HepG2 (cell line): ENCODE measurements at regions not wholly inside any gene's neighbourhood (a gene's known extent, or its start where the extent isn't known, plus 50 kb on each side); places are given as distances from the start of the nearest gene placed in this dataset.

Experiments used
- ATAC-seq: fragments of 200-7000 bp; cut with Tn5 transposase; 3 replicates; pipeline ENCODE4 v1.9.1; 2020; ENCODE audit warnings: mild to moderate bottlenecking, moderate library complexity
- BruUV-seq: library from RNA; stranded (reverse); fragments of 400-500 nt; replicated peaks from 2 replicates; lab custom pipeline; 2021; lab: Mats Ljungman, UMichigan
- CTCF ChIA-PET: fragments of 300-600 bp; formaldehyde crosslinking; extraction: SDS; loops from one replicate; lab custom pipeline; 2021; ENCODE audit warnings: low total read pairs, inconsistent platforms, low intra/inter-chr PET ratio; lab: Yijun Ruan, JAX
- POLR2A ChIA-PET: fragments of 350-600 bp; sonication (Branson Sonifier 250); formaldehyde crosslinking; loops from one replicate; lab custom pipeline; 2020; ENCODE audit warnings: antibody characterized with exemption, inconsistent platforms; lab: Yijun Ruan, JAX
- DNase-seq: peaks from one replicate; pipeline ENCODE4 v3.0.0-alpha.2; 2015; ENCODE audit warnings: low spot score
- FAIRE-seq: peaks from 3 replicates; lab custom pipeline; 2011; peaks lifted over from hg19 to GRCh38; lab: Jason Lieb, UNC
- H2AFZ ChIP-seq: one replicate; pipeline ENCODE4 v1.6.1; 2011; ENCODE audit warnings: low read length, inconsistent platforms
- H3K27ac ChIP-seq: fragments of 300-600 bp; 3 replicates; pipeline ENCODE4 v1.8.0; 2011; ENCODE audit warnings: mixed run types, mild to moderate bottlenecking, mixed read lengths, low read length, inconsistent platforms; ENCODE audit not compliant: insufficient read depth; ENCODE audit errors: extremely low read length
- H3K27me3 ChIP-seq, 2 experiments: fragments of 200-600 bp in 1 of 2; 2 replicates in 1 of 2; 3 replicates in 1 of 2; pipeline versions ENCODE4 v1.6.0 to v1.8.0; 2011; ENCODE audit warnings: low read length in 2 of 2, mild to moderate bottlenecking in 2 of 2, moderate library complexity in 2 of 2, inconsistent platforms in 1 of 2; ENCODE audit not compliant: insufficient read depth in 2 of 2, control insufficient read depth in 1 of 2
- H3K36me3 ChIP-seq, 2 experiments: fragments of 200-600 bp in 1 of 2; replicated peaks in 1 of 2; 2 replicates in 1 of 2; 3 replicates in 1 of 2; pipeline versions ENCODE4 v1.5.1 to v1.8.0; 2011; ENCODE audit warnings: low read length in 2 of 2, inconsistent platforms in 1 of 2; ENCODE audit not compliant: insufficient read depth in 2 of 2, control insufficient read depth in 1 of 2
- H3K4me1 ChIP-seq: 2 replicates; pipeline ENCODE4 v1.5.1; 2012; ENCODE audit warnings: low read length, inconsistent platforms; ENCODE audit not compliant: insufficient read depth
- H3K4me2 ChIP-seq: 2 replicates; pipeline ENCODE4 v1.6.0; 2011; ENCODE audit warnings: low read depth, low read length, inconsistent platforms
- H3K4me3 ChIP-seq, 3 experiments: fragments of 200-600 bp in 1 of 3; sonication (generic), shearing (Covaris generic) in 1 of 3; replicated peaks in 1 of 3; 2 replicates each; pipeline ENCODE4 v1.5.1; 2011 to 2016; ENCODE audit warnings: low read length in 3 of 3, inconsistent platforms in 2 of 3, low read depth in 2 of 3, mild to moderate bottlenecking in 2 of 3, control low read depth in 1 of 3, mixed read lengths in 1 of 3; ENCODE audit not compliant: insufficient read depth in 1 of 3
- H3K79me2 ChIP-seq: one replicate; pipeline ENCODE4 v1.6.1; 2011; ENCODE audit warnings: low read length, inconsistent platforms; ENCODE audit not compliant: insufficient read depth
- H3K9ac ChIP-seq: 2 replicates; pipeline ENCODE4 v1.6.0; 2011; ENCODE audit warnings: mild to moderate bottlenecking, low read depth, low read length, inconsistent platforms; ENCODE audit not compliant: insufficient read depth
- H3K9me3 ChIP-seq: 2 replicates; pipeline ENCODE4 v1.5.1; 2012; ENCODE audit warnings: mild to moderate bottlenecking, low read length
- H4K20me1 ChIP-seq: 2 replicates; pipeline ENCODE4 v1.6.0; 2011; ENCODE audit warnings: inconsistent platforms, mild to moderate bottlenecking, low read length, moderate library complexity; ENCODE audit not compliant: insufficient read depth
- E2F1 ChIP-seq: sonication (generic); formaldehyde crosslinking; IDR thresholded peaks from 2 replicates; pipeline ENCODE4 v1.5.0; 2020; ENCODE audit warnings: missing genetic modification reagents
- HDAC2 ChIP-seq: sonication (generic); formaldehyde crosslinking; IDR thresholded peaks from 2 replicates; pipeline ENCODE4 v1.4.0; 2020; ENCODE audit warnings: missing genetic modification reagents
- HNRNPL ChIP-seq: fragments of 200-400 bp; formaldehyde crosslinking; IDR thresholded peaks from 2 replicates; pipeline ENCODE4 v1.6.1; 2017; ENCODE audit warnings: mild to moderate bottlenecking, low read depth, low read length
- MATR3 ChIP-seq: sonication (generic); formaldehyde crosslinking; IDR thresholded peaks from 2 replicates; pipeline ENCODE4 v1.4.0; 2020; ENCODE audit warnings: missing genetic modification reagents
- MEIS1 ChIP-seq: sonication (generic); formaldehyde crosslinking; IDR thresholded peaks from 2 replicates; pipeline ENCODE4 v1.9.0; 2021; ENCODE audit warnings: mild to moderate bottlenecking, missing genetic modification reagents, moderate library complexity, borderline replicate concordance
- MXI1 ChIP-seq: IDR thresholded peaks from 3 replicates; pipeline ENCODE4 v1.6.1; 2012; ENCODE audit warnings: low read depth, low read length, inconsistent platforms, borderline replicate concordance
- NFYC ChIP-seq: IDR thresholded peaks from 2 replicates; pipeline ENCODE4 v1.6.1; 2016; ENCODE audit warnings: missing genetic modification reagents, missing compliant biosample characterization
- RNF219 ChIP-seq: sonication (generic); formaldehyde crosslinking; IDR thresholded peaks from 2 replicates; pipeline ENCODE4 v1.5.0; 2020; ENCODE audit warnings: mild to moderate bottlenecking, missing genetic modification reagents
- SNRNP70 ChIP-seq: fragments of 200-400 bp; formaldehyde crosslinking; IDR thresholded peaks from 2 replicates; pipeline ENCODE4 v1.6.1; 2017; ENCODE audit warnings: mild to moderate bottlenecking, low read depth, low read length, moderate library complexity
- SRSF4 ChIP-seq: fragments of 200-400 bp; formaldehyde crosslinking; IDR thresholded peaks from one replicate; pipeline ENCODE4 v1.6.1; 2018; ENCODE audit warnings: mild to moderate bottlenecking, low read depth, low read length, moderate library complexity; ENCODE audit not compliant: poor library complexity, severe bottlenecking
- TBP ChIP-seq: sonication (generic); formaldehyde crosslinking; IDR thresholded peaks from 2 replicates; pipeline ENCODE4 v1.5.0; 2020; ENCODE audit warnings: missing genetic modification reagents
- ZFY ChIP-seq: sonication (generic); formaldehyde crosslinking; IDR thresholded peaks from 2 replicates; pipeline ENCODE4 v1.4.0; 2020; ENCODE audit warnings: missing genetic modification reagents
- ZNF335 ChIP-seq: sonication (generic); formaldehyde crosslinking; IDR thresholded peaks from 2 replicates; pipeline ENCODE4 v1.4.0; 2020; ENCODE audit warnings: missing genetic modification reagents
- ZNF510 ChIP-seq: sonication (generic); formaldehyde crosslinking; IDR thresholded peaks from 2 replicates; pipeline ENCODE4 v1.4.0; 2020; ENCODE audit warnings: low read depth, mild to moderate bottlenecking, missing genetic modification reagents
- ZNF577 ChIP-seq: sonication (generic); formaldehyde crosslinking; IDR thresholded peaks from 2 replicates; pipeline ENCODE4 v1.4.0; 2020; ENCODE audit warnings: mild to moderate bottlenecking, low read depth, missing genetic modification reagents, borderline replicate concordance
- ZNF652 ChIP-seq: IDR thresholded peaks from 2 replicates; pipeline ENCODE4 v1.6.1; 2016; ENCODE audit warnings: low read depth, borderline replicate concordance
- ZNF7 ChIP-seq: IDR thresholded peaks from 2 replicates; pipeline ENCODE4 v1.6.1; 2016; ENCODE audit warnings: missing biosample characterization, missing genetic modification reagents
- ZNF740 ChIP-seq: sonication (generic); formaldehyde crosslinking; IDR thresholded peaks from 2 replicates; pipeline ENCODE4 v1.4.0; 2020; ENCODE audit warnings: missing genetic modification reagents
- ZNF777 ChIP-seq: sonication (generic); formaldehyde crosslinking; IDR thresholded peaks from 2 replicates; pipeline ENCODE4 v1.4.0; 2020; ENCODE audit warnings: missing genetic modification reagents
- WGBS: methylation state at CpG from one replicate; pipeline ENCODE4 v1.1.6; 2017; ENCODE audit warnings: low lambda C conversion rate; 5-methylcytosine and 5-hydroxymethylcytosine counted together
- in situ Hi-C: cut with HindIII; loops from 2 replicates; pipeline ENCODE4 v1.10.0; 2017; ENCODE audit warnings: low pct_unique_long_range_greater_than_20kb; ENCODE audit not compliant: extremely low pct_ligation_motif_present
- intact Hi-C: fragments of 100-400 bp; cut with micrococcal nuclease; formaldehyde crosslinking; loops from one replicate; pipeline ENCODE4 v1.10.0; 2022; ENCODE audit not compliant: unreplicated experiment

GRCh38 chr5:89615839-89616518, 733.0 kb upstream of the MEF2C start:
- no TSS peak for BruUV-seq
- Histone ChIP-seq H3K4me2 (no peak overlapping the region), H3K27me3 (no peaks in the 10 kb centered on the region), H3K4me3 (no peak overlapping the region), H3K27ac (no peak overlapping the region), H3K79me2 (no peaks in the 10 kb centered on the region), H3K9me3 (peaks cover 14% of the 10 kb centered on the region), H3K36me3 (no peaks in the 10 kb centered on the region), H4K20me1 (no peaks in the 10 kb centered on the region), H2AFZ (no peak overlapping the region), H3K4me1 (no peaks in the 10 kb centered on the region), H3K9ac (no peak overlapping the region)
- WGBS, result 37% methylated on average over 2 of the region's 2 CpGs
- in situ Hi-C loops, result no loop called here
- ChIA-PET CTCF (no interaction called here), POLR2A (no interaction called here)
- FAIRE-seq (no peak), DNase-seq (no peak), ATAC-seq (no peak)
- intact Hi-C loops, result no loop called here
- TF ChIP-seq MXI1 (no peak), ZNF777 (CRISPR knock-in tag) (no peak), ZNF577 (CRISPR knock-in tag) (no peak), ZNF335 (CRISPR knock-in tag) (no peak), E2F1 (CRISPR knock-in tag) (no peak), HNRNPL (no peak), SNRNP70 (no peak), ZFY (no peak), TBP (no peak), HDAC2 (CRISPR knock-in tag) (no peak), MATR3 (CRISPR knock-in tag) (no peak), ZNF740 (CRISPR knock-in tag) (no peak), RNF219 (no peak), ZNF7 (CRISPR knock-in tag) (no peak), ZNF652 (CRISPR knock-in tag) (no peak), ZNF510 (CRISPR knock-in tag) (no peak), SRSF4 (no peak), MEIS1 (CRISPR knock-in tag) (no peak), NFYC (CRISPR knock-in tag) (no peak)
